OCI-LY7 (cell line): ENCODE measurements at regions not wholly inside any gene's neighbourhood (a gene's known extent, or its start where the extent isn't known, plus 50 kb on each side); places are given as distances from the start of the nearest gene placed in this dataset.

ENCODE experiments used
- BruUV-seq: library from RNA; stranded (reverse); fragments of 400-500 nt; replicated peaks from 2 replicates; lab custom pipeline; 2021; lab: Mats Ljungman, UMichigan
- CTCF ChIA-PET: fragments of 300-600 bp; sonication (Branson Sonifier 250); formaldehyde crosslinking; loops from one replicate; lab custom pipeline; 2022; ENCODE audit warnings: antibody characterized with exemption; ENCODE audit not compliant: unreplicated experiment; lab: Charles Lee
- POLR2A ChIA-PET: fragments of 300-600 bp; sonication (Branson Sonifier 250); formaldehyde crosslinking; loops from one replicate; lab custom pipeline; 2022; ENCODE audit warnings: antibody characterized with exemption; lab: Charles Lee
- DNase-seq: peaks from one replicate; pipeline ENCODE4 v3.0.0-alpha.2; 2015; ENCODE audit warnings: low spot score
- H2AFZ ChIP-seq: fragments of 200-600 bp; sonication (generic), shearing (Covaris generic); 2 replicates; pipeline ENCODE4 v1.6.1; 2014; ENCODE audit warnings: mild to moderate bottlenecking, antibody characterized with exemption, low read length, moderate library complexity
- H3K27ac ChIP-seq: fragments of 200-600 bp; sonication (generic); 2 replicates; pipeline ENCODE4 v1.5.1; 2014; ENCODE audit warnings: mixed run types, low read depth, mild to moderate bottlenecking, moderate library complexity, low read length, inconsistent platforms; ENCODE audit not compliant: poor library complexity, severe bottlenecking
- H3K36me3 ChIP-seq: fragments of 200-600 bp; sonication (generic); 2 replicates; pipeline ENCODE4 v1.6.1; 2014; ENCODE audit warnings: mild to moderate bottlenecking, antibody characterized with exemption, low read length, moderate library complexity, mixed read lengths; ENCODE audit not compliant: insufficient read depth
- H3K4me1 ChIP-seq: fragments of 200-600 bp; sonication (generic); 2 replicates; pipeline ENCODE4 v1.5.1; 2014; ENCODE audit warnings: mild to moderate bottlenecking, low read length; ENCODE audit not compliant: insufficient read depth, poor library complexity, severe bottlenecking
- H3K4me2 ChIP-seq: fragments of 200-600 bp; sonication (generic); 2 replicates; pipeline ENCODE4 v1.6.1; 2014; ENCODE audit warnings: mild to moderate bottlenecking, low read length
- H3K4me3 ChIP-seq: fragments of 200-600 bp; sonication (generic); 2 replicates; pipeline ENCODE4 v1.5.1; 2014; ENCODE audit warnings: mild to moderate bottlenecking, low read depth, low read length; ENCODE audit not compliant: poor library complexity, severe bottlenecking
- H3K79me2 ChIP-seq: fragments of 200-600 bp; sonication (generic); 2 replicates; pipeline ENCODE4 v1.6.1; 2016; ENCODE audit warnings: low read depth, mild to moderate bottlenecking, low read length, moderate library complexity, mixed read lengths; ENCODE audit not compliant: insufficient read depth
- H3K9me2 ChIP-seq: fragments of 200-600 bp; sonication (generic); 2 replicates; pipeline ENCODE4 v1.6.1; 2016; ENCODE audit warnings: mild to moderate bottlenecking, low read length, mixed read lengths; ENCODE audit not compliant: insufficient read depth
- H3K9me3 ChIP-seq: fragments of 200-600 bp; sonication (generic); 2 replicates; pipeline ENCODE4 v1.6.1; 2014; ENCODE audit warnings: mild to moderate bottlenecking, mixed run types, low read length, mixed read lengths
- H4K20me1 ChIP-seq: fragments of 200-600 bp; sonication (generic); 2 replicates; pipeline ENCODE4 v1.6.1; 2014; ENCODE audit warnings: mild to moderate bottlenecking, antibody characterized with exemption, low read length, moderate library complexity, mixed read lengths; ENCODE audit not compliant: insufficient read depth
- CTCF ChIP-seq: fragments of 200-600 bp; sonication (generic); conservative IDR thresholded peaks from 2 replicates; pipeline ENCODE4 v1.5.1; 2014; ENCODE audit warnings: mild to moderate bottlenecking, antibody characterized with exemption, low read length, moderate library complexity, mixed read lengths
- EZH2phosphoT487 ChIP-seq: fragments of 200-600 bp; sonication (generic); IDR thresholded peaks from 2 replicates; pipeline ENCODE4 v1.6.1; 2018; ENCODE audit warnings: low read depth, borderline replicate concordance, mild to moderate bottlenecking, mixed run types, antibody characterized with exemption, low read length, moderate library complexity, mixed read lengths
- intact Hi-C: fragments of 100-400 bp; cut with micrococcal nuclease; formaldehyde crosslinking; loops from one replicate; pipeline ENCODE4 v1.10.0; 2022; ENCODE audit not compliant: unreplicated experiment

- Histone ChIP-seq H3K4me1 (no peaks in the 10 kb centered on the region), H3K27ac (no peak overlapping the region), H3K79me2 (no peaks in the 10 kb centered on the region), H3K4me3 (no peak overlapping the region), H2AFZ (no peak overlapping the region), H3K36me3 (no peaks in the 10 kb centered on the region), H4K20me1 (no peaks in the 10 kb centered on the region), H3K4me2 (no peak overlapping the region), H3K9me3 (no peaks in the 10 kb centered on the region), H3K9me2 (no peaks in the 10 kb centered on the region)
- DNase-seq = no peak
- ChIA-PET CTCF (no interaction called here), POLR2A (interaction anchor here (1.4 kb wide), 1 partner anchor 11 kb away, joined by 3 read pairs; no protein-coding TSS in a partner anchor)
- TF ChIP-seq CTCF (no peak), EZH2phosphoT487 (no peak)
- intact Hi-C loops = no loop called here
- BruUV-seq = no TSS peak
Observed at GRCh38 chr2:183533021-183533420, 408.8 kb downstream of the NUP35 start.

GRCh38 chr2:183536290-183536689 is 412.0 kb downstream of the NUP35 start:
- H3K9me2 ChIP-seq = no peaks in the 10 kb centered on the region
- H3K79me2 ChIP-seq = no peaks in the 10 kb centered on the region
- no peak overlapping the region for H2AFZ ChIP-seq
- CTCF ChIA-PET = no interaction called here
- H3K9me3 ChIP-seq = no peaks in the 10 kb centered on the region
- H3K4me2 ChIP-seq = no peak overlapping the region
- H4K20me1 ChIP-seq = no peaks in the 10 kb centered on the region
- POLR2A ChIA-PET = no interaction called here
- H3K36me3 ChIP-seq = no peaks in the 10 kb centered on the region
- no peak overlapping the region for H3K27ac ChIP-seq
- BruUV-seq = no TSS peak
- intact Hi-C loops = no loop called here
- no peak overlapping the region for H3K4me3 ChIP-seq
- DNase-seq = no peak
- TF ChIP-seq CTCF (no peak), EZH2phosphoT487 (no peak)
- H3K4me1 ChIP-seq = no peaks in the 10 kb centered on the region

GRCh38 chr2:183536714-183537113 is 412.5 kb downstream of the NUP35 start:
- no TSS peak for BruUV-seq
- intact Hi-C loops = no loop called here
- Histone ChIP-seq H3K27ac (no peak overlapping the region), H2AFZ (no peak overlapping the region), H4K20me1 (no peaks in the 10 kb centered on the region), H3K36me3 (no peaks in the 10 kb centered on the region), H3K9me2 (no peaks in the 10 kb centered on the region), H3K79me2 (no peaks in the 10 kb centered on the region), H3K4me3 (no peak overlapping the region), H3K9me3 (no peaks in the 10 kb centered on the region), H3K4me1 (no peaks in the 10 kb centered on the region), H3K4me2 (no peak overlapping the region)
- ChIA-PET POLR2A (no interaction called here), CTCF (no interaction called here)
- DNase-seq = no peak
- TF ChIP-seq CTCF (no peak), EZH2phosphoT487 (no peak)
